Upper lobe of left lung (tissue), 4 donors: ENCODE measurements at regions not wholly inside any gene's neighbourhood (a gene's known extent, or its start where the extent isn't known, plus 50 kb on each side); places are given as distances from the start of the nearest gene placed in this dataset.

Experiments used
- POLR2A ChIP-seq, 4 donors: fragments of 450-650 bp; IDR thresholded peaks; one replicate each; pipeline ENCODE4 v1.5.1; 2016 to 2017; ENCODE audit warnings: antibody characterized with exemption in 4 of 4, mild to moderate bottlenecking in 2 of 4
- TF ChIP-seq, protein P1 (sequence below), 6 experiments: fragments of 450-650 bp in 4 of 6; fragments of 200-600 bp in 2 of 6; sonication (generic) in 2 of 6; IDR thresholded peaks; one replicate each; pipeline ENCODE4 v1.5.1; 2016 to 2019; ENCODE audit warnings: antibody characterized with exemption in 6 of 6

DNA sequence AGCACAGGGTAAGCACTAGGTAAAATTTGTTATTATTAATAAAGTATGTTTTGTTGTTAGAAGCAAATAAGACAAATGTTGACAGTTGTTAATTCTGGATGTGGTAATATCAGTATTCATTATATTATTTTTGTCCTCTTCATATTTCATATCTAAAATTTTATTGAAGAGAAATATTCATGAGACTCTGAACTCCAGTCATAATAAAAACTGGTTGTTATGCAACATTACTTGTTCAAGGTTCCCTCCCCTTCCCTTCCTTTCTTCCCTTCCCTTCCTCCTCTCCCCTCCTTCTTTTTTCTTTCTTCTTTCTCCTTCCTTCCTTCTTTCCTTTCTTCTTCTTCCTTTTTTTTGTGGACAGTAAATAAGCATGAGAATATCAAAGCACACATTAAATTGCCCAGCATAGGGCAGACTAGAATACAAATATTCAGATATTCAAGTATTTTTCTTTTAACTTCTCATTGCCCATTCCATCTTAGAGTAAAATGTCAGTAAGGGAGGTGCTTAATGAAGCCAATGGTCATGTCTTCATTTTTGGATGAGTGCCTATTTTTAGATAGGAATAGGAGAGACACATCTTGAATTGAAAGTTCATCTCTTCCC, 245.0 kb downstream of the INHBA start:
- TF ChIP-seq, protein P1, sequence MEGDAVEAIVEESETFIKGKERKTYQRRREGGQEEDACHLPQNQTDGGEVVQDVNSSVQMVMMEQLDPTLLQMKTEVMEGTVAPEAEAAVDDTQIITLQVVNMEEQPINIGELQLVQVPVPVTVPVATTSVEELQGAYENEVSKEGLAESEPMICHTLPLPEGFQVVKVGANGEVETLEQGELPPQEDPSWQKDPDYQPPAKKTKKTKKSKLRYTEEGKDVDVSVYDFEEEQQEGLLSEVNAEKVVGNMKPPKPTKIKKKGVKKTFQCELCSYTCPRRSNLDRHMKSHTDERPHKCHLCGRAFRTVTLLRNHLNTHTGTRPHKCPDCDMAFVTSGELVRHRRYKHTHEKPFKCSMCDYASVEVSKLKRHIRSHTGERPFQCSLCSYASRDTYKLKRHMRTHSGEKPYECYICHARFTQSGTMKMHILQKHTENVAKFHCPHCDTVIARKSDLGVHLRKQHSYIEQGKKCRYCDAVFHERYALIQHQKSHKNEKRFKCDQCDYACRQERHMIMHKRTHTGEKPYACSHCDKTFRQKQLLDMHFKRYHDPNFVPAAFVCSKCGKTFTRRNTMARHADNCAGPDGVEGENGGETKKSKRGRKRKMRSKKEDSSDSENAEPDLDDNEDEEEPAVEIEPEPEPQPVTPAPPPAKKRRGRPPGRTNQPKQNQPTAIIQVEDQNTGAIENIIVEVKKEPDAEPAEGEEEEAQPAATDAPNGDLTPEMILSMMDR (IDR thresholded peaks at IDR 0.05) = no peak
- TF ChIP-seq POLR2A (IDR thresholded peaks at IDR 0.05) = no peak
